SH-SY5Y (cell line): ENCODE measurements at regions not wholly inside any gene's neighbourhood (a gene's known extent, or its start where the extent isn't known, plus 50 kb on each side); places are given as distances from the start of the nearest gene placed in this dataset.

Experiments used
- GATA2 ChIP-seq: IDR thresholded peaks from 2 replicates; pipeline ENCODE4 v1.6.1; 2011; ENCODE audit warnings: mild to moderate bottlenecking, low read depth, low read length
- GATA3 ChIP-seq: IDR thresholded peaks from 2 replicates; pipeline ENCODE4 v1.6.1; 2011; ENCODE audit warnings: low read depth, mild to moderate bottlenecking, low read length, moderate library complexity

DNA sequence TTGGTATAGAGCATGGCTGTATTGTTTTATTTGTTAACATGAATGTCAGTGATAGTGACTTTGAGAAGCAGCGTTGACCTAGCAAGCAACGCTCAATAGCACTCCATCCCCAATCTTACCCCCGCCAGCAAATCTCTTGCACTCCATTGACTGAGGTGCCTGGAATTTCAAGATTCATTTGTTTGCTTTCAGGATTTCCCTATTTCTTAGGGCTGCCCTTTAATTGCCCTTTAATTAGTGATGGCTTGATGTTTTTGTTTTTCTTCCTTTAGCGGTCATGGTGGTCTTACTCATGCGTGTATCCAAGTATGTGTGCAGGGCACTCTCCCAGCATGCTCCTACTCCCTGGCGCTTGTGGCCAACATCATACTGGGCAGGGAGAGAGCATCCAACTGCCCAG lies 216.8 kb upstream of the TBL1XR1 start:
- no peak for TF ChIP-seq GATA2
- no peak for TF ChIP-seq GATA3
